WTC11 (cell line): ENCODE measurements at regions not wholly inside any gene's neighbourhood (a gene's known extent, or its start where the extent isn't known, plus 50 kb on each side); places are given as distances from the start of the nearest gene placed in this dataset.

ENCODE experiments used
- ATAC-seq: fragments of 200-7000 bp; cut with Tn5 transposase; 2 replicates; pipeline ENCODE4 v1.10.0; 2021; ENCODE audit warnings: mild to moderate bottlenecking, moderate library complexity
- CTCF ChIA-PET: fragments of 300-600 bp; sonication (Branson Sonifier 250); formaldehyde crosslinking; loops from one replicate; lab custom pipeline; 2021; ENCODE audit warnings: antibody characterized with exemption; lab: Charles Lee
- POLR2A ChIA-PET: fragments of 350-600 bp; sonication (Branson Sonifier 250); formaldehyde crosslinking; loops from one replicate; lab custom pipeline; 2021; ENCODE audit warnings: antibody characterized with exemption; lab: Charles Lee
- DNase-seq: peaks from one replicate; pipeline ENCODE4 v3.0.0; 2021; ENCODE audit warnings: low spot score
- H3K27ac Mint-ChIP-seq: 2 replicates; pipeline ENCODE4 v1.8.0; 2021; ENCODE audit warnings: mixed read lengths
- H3K27me3 Mint-ChIP-seq: 2 replicates; pipeline ENCODE4 v1.8.0; 2021; ENCODE audit warnings: low read depth, mild to moderate bottlenecking, moderate library complexity, mixed read lengths
- H3K36me3 Mint-ChIP-seq: 2 replicates; pipeline ENCODE4 v1.8.0; 2021; ENCODE audit warnings: mixed read lengths
- H3K4me1 Mint-ChIP-seq: 2 replicates; pipeline ENCODE4 v1.8.0; 2022; ENCODE audit warnings: mixed read lengths
- H3K4me3 Mint-ChIP-seq: 2 replicates; pipeline ENCODE4 v1.8.0; 2021; ENCODE audit warnings: mild to moderate bottlenecking, moderate library complexity, mixed read lengths
- H3K9me3 Mint-ChIP-seq: 2 replicates; pipeline ENCODE4 v1.8.0; 2021; ENCODE audit warnings: mixed read lengths
- ATF2 ChIP-seq: sonication (generic); formaldehyde crosslinking; IDR thresholded peaks from 2 replicates; pipeline ENCODE4 v1.8.1; 2022; ENCODE audit warnings: low read depth, missing genetic modification reagents, borderline replicate concordance
- E2F1 ChIP-seq: sonication (generic); formaldehyde crosslinking; IDR thresholded peaks from 2 replicates; pipeline ENCODE4 v1.8.0; 2022; ENCODE audit warnings: mild to moderate bottlenecking, missing genetic modification reagents
- FOXK1 ChIP-seq: sonication (generic); formaldehyde crosslinking; IDR thresholded peaks from 2 replicates; pipeline ENCODE4 v1.8.0; 2022; ENCODE audit warnings: mild to moderate bottlenecking, moderate library complexity, missing genetic modification reagents
- FOXP4 ChIP-seq: sonication (generic); formaldehyde crosslinking; IDR thresholded peaks from 2 replicates; pipeline ENCODE4 v1.8.0; 2022; ENCODE audit warnings: mild to moderate bottlenecking, missing genetic modification reagents
- IRF2 ChIP-seq: sonication (generic); formaldehyde crosslinking; IDR thresholded peaks from 2 replicates; pipeline ENCODE4 v1.8.0; 2022; ENCODE audit warnings: low read depth, missing genetic modification reagents, borderline replicate concordance
- NR3C1 ChIP-seq: sonication (generic); formaldehyde crosslinking; conservative IDR thresholded peaks from 2 replicates; pipeline ENCODE4 v1.8.1; 2023; ENCODE audit warnings: low read depth, mild to moderate bottlenecking, missing genetic modification reagents
- RORB ChIP-seq: fragments of 250-450 bp; sonication (Bioruptor Pico); IDR thresholded peaks from 2 replicates; pipeline ENCODE4 v1.9.0; 2021; ENCODE audit warnings: mild to moderate bottlenecking
- STAT6 ChIP-seq: sonication (generic); formaldehyde crosslinking; conservative IDR thresholded peaks from 2 replicates; pipeline ENCODE4 v1.8.1; 2023; ENCODE audit warnings: mild to moderate bottlenecking, low read depth, missing genetic modification reagents, moderate library complexity
- TCF7 ChIP-seq: sonication (generic); formaldehyde crosslinking; IDR thresholded peaks from 2 replicates; pipeline ENCODE4 v1.8.0; 2022; ENCODE audit warnings: mild to moderate bottlenecking, low read depth, missing genetic modification reagents, moderate library complexity
- TP53 ChIP-seq: sonication (generic); formaldehyde crosslinking; IDR thresholded peaks from 2 replicates; pipeline ENCODE4 v1.8.1; 2023; ENCODE audit warnings: mild to moderate bottlenecking, missing genetic modification reagents
- ZBTB21 ChIP-seq: sonication (generic); formaldehyde crosslinking; IDR thresholded peaks from 2 replicates; pipeline ENCODE4 v1.8.1; 2023; ENCODE audit warnings: mild to moderate bottlenecking, missing genetic modification reagents, borderline replicate concordance
- ZNF232 ChIP-seq: sonication (generic); formaldehyde crosslinking; IDR thresholded peaks from 2 replicates; pipeline ENCODE4 v1.8.0; 2022; ENCODE audit warnings: mild to moderate bottlenecking, missing genetic modification reagents
- ZNF423 ChIP-seq: fragments of 250-450 bp; sonication (Bioruptor Pico); IDR thresholded peaks from 2 replicates; pipeline ENCODE4 v2.1.2; 2022; ENCODE audit warnings: mild to moderate bottlenecking, moderate library complexity
- ZNF425 ChIP-seq: fragments of 250-450 bp; sonication (Bioruptor Pico); conservative IDR thresholded peaks from 2 replicates; pipeline ENCODE4 v1.9.0; 2021; ENCODE audit warnings: mild to moderate bottlenecking

- H3K4me3 Mint-ChIP-seq, result no peak overlapping the region
- DNase-seq, result no peak
- CTCF ChIA-PET, result no interaction called here
- no peaks in the 10 kb centered on the region for H3K9me3 Mint-ChIP-seq
- H3K27me3 Mint-ChIP-seq, result no peaks in the 10 kb centered on the region
- no peak overlapping the region for H3K27ac Mint-ChIP-seq
- peaks cover 4% of the 10 kb centered on the region for H3K36me3 Mint-ChIP-seq
- H3K4me1 Mint-ChIP-seq, result peaks cover 20% of the 10 kb centered on the region
- ATAC-seq, result no peak
- TF ChIP-seq NR3C1 (no peak), E2F1 (no peak), ATF2 (CRISPR knock-in tag) (no peak), ZNF423 (CRISPR knock-in tag) (no peak), ZNF425 (no peak), FOXP4 (CRISPR knock-in tag) (no peak), RORB (CRISPR knock-in tag) (no peak), ZNF232 (CRISPR knock-in tag) (no peak), STAT6 (CRISPR knock-in tag) (no peak)
- TF ChIP-seq, all 79 proteins: peak for 0
- POLR2A ChIA-PET, result no interaction called here
Observed at GRCh38 chr7:37538945-37539344, 90.3 kb upstream of the ELMO1 start.

- H3K4me1 Mint-ChIP-seq, result peaks cover 11% of the 10 kb centered on the region
- no peaks in the 10 kb centered on the region for H3K27me3 Mint-ChIP-seq
- no peaks in the 10 kb centered on the region for H3K9me3 Mint-ChIP-seq
- no peak overlapping the region for H3K27ac Mint-ChIP-seq
- DNase-seq (no peak), ATAC-seq (no peak)
- H3K4me3 Mint-ChIP-seq, result no peak overlapping the region
- no peaks in the 10 kb centered on the region for H3K36me3 Mint-ChIP-seq
- CTCF ChIA-PET, result no interaction called here
- POLR2A ChIA-PET, result no interaction called here
- TF ChIP-seq FOXK1 (CRISPR knock-in tag), result no peak
- no peak for TF ChIP-seq ZNF425
- no peak for TF ChIP-seq TP53 (CRISPR knock-in tag)
- TF ChIP-seq IRF2 (CRISPR knock-in tag), result no peak
- no peak for TF ChIP-seq ATF2 (CRISPR knock-in tag)
- TF ChIP-seq ZBTB21 (CRISPR knock-in tag), result no peak
- TF ChIP-seq RORB (CRISPR knock-in tag), result no peak
- TF ChIP-seq TCF7 (CRISPR knock-in tag), result no peak
- no peak for TF ChIP-seq E2F1
Observed at GRCh38 chr7:37540917-37541316, 92.3 kb upstream of the ELMO1 start.
